Liver (tissue), 3 donors: ENCODE measurements at regions not wholly inside any gene's neighbourhood (a gene's known extent, or its start where the extent isn't known, plus 50 kb on each side); places are given as distances from the start of the nearest gene placed in this dataset.

Experiments
- GABPA ChIP-seq, 2 donors: IDR thresholded peaks in 1 of 2; conservative IDR thresholded peaks in 1 of 2; 2 replicates each; pipeline ENCODE4 v1.6.1; 2016; ENCODE audit warnings: antibody characterized with exemption in 2 of 2, mild to moderate bottlenecking in 1 of 2, moderate library complexity in 1 of 2
- SP1 ChIP-seq: IDR thresholded peaks from 2 replicates; pipeline ENCODE4 v1.6.1; 2018; ENCODE audit warnings: antibody characterized with exemption, mild to moderate bottlenecking
- TAF1 ChIP-seq: conservative IDR thresholded peaks from 2 replicates; pipeline ENCODE4 v1.6.1; 2016; ENCODE audit warnings: antibody characterized with exemption, mild to moderate bottlenecking
- YY1 ChIP-seq: IDR thresholded peaks from 2 replicates; pipeline ENCODE4 v1.6.1; 2016; ENCODE audit warnings: antibody characterized with exemption, mild to moderate bottlenecking
- TF ChIP-seq, protein P1 (sequence below): fragments of 150-350 bp; IDR thresholded peaks from 2 replicates; pipeline ENCODE4 v1.5.1; 2017; ENCODE audit warnings: improper control_type of control experiment, low read depth, low read length; ENCODE audit not compliant: missing input control
- TF ChIP-seq, protein P2 (sequence below): IDR thresholded peaks from 2 replicates; pipeline ENCODE4 v1.6.1; 2016; ENCODE audit warnings: antibody characterized with exemption
- donor health status: healthy.
- donor health status: healthy.

DNA sequence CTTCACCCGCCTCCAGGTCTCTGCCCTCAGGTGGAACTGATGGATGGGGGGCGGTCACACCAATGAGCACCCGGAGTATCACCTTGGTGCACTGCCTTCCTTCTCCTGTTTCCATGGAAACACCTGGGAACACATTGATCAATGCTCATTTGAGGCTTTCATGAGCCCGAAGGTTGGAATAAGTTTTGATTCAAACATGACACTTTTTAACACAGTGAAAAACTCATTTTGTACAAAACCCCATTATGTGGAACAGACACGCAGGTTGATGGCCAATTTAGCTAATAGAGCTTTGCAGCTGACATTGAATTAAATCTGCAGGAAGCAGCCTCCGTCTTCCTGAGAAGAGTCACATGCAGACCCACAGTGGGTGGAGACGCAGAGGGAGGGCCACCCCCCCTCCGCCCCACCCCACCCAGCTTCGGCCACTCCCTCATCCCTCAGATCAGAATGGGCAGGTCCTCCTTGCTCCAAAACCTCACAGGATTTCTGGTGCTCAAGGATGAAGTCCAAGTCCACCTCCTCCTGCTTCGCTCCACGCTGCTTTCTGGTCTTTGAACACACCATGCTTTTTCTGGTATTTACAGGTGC, 96.0 kb upstream of the MYCN start:
- TF ChIP-seq, protein P1, sequence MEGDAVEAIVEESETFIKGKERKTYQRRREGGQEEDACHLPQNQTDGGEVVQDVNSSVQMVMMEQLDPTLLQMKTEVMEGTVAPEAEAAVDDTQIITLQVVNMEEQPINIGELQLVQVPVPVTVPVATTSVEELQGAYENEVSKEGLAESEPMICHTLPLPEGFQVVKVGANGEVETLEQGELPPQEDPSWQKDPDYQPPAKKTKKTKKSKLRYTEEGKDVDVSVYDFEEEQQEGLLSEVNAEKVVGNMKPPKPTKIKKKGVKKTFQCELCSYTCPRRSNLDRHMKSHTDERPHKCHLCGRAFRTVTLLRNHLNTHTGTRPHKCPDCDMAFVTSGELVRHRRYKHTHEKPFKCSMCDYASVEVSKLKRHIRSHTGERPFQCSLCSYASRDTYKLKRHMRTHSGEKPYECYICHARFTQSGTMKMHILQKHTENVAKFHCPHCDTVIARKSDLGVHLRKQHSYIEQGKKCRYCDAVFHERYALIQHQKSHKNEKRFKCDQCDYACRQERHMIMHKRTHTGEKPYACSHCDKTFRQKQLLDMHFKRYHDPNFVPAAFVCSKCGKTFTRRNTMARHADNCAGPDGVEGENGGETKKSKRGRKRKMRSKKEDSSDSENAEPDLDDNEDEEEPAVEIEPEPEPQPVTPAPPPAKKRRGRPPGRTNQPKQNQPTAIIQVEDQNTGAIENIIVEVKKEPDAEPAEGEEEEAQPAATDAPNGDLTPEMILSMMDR, result no peak
- TF ChIP-seq TAF1 (no peak), GABPA (IDR thresholded peaks at IDR 0.05 in 1 of 2, conservative IDR thresholded peaks at IDR 0.05 in 1 of 2) (no peak), YY1 (no peak), SP1 (no peak)
- TF ChIP-seq, protein P2, sequence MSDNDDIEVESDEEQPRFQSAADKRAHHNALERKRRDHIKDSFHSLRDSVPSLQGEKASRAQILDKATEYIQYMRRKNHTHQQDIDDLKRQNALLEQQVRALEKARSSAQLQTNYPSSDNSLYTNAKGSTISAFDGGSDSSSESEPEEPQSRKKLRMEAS, result no peak
